Stimulated activated CD4-positive, alpha-beta T cell treated with anti-CD3 and anti-CD28 coated beads, TNF-alpha, amount 100 ng/mL, for 4 hours (primary cell): ENCODE measurements at regions not wholly inside any gene's neighbourhood (a gene's known extent, or its start where the extent isn't known, plus 50 kb on each side); places are given as distances from the start of the nearest gene placed in this dataset.
"Not testable (repeated sequence)": the region's sequence is repeated elsewhere in the genome, so short reads cannot be mapped to it uniquely, and the experiment has no call there.

ENCODE experiments used
- DNase-seq, 3 experiments: peaks; one replicate each; pipeline ENCODE4 v3.0.0-alpha.2; 2020; ENCODE audit warnings: low read depth in 3 of 3

DNA sequence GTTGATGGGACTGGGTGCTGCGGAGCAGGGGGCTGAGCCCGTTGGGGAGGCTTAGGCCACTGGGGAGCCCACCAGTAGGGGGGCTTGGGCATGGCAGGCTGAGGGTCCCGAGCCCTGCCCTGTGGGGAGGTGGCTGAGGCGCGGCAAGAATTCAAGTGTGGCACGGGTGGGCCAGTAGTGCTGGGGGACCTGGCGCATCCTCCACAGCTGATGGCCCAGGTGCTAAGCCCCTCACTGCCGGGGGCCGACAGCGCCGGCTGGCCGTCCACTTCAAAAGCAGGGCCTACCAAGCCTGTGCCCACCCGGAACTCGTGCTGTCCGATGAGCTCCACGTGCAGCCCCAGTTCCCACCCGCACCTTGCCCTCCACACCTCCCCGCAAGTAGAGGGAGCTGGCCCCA lies 917.5 kb downstream of the TAF11L14 start:
- no peak for DNase-seq

GRCh38 chr5:18553269-18553668 lies 919.0 kb downstream of the TAF11L14 start:
- no peak for DNase-seq

GRCh38 chr5:18560602-18561001 lies 926.3 kb downstream of the TAF11L14 start:
- DNase-seq: no peak

- no peak for DNase-seq
Observed at GRCh38 chr5:18563853-18564252, 929.6 kb downstream of the TAF11L14 start.

DNA sequence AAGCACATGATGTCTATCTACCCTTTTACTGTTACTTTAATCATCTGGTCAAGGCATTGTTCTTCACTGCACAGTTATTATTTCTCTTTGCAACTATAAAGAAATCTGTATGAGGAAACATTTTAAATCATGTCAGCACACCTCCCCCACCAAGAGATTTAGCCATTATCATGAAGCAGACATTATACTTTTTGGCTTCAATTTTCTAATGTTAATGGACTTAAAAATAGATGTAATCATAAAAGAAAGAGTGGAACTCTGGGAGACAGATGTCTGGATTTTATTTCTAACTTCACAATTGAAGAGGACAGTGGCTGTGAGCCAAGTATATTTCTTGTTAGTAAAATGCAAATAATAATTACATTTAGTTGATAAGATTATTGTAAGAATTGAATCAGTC lies 932.4 kb downstream of the TAF11L14 start:
- no peak for DNase-seq

DNA sequence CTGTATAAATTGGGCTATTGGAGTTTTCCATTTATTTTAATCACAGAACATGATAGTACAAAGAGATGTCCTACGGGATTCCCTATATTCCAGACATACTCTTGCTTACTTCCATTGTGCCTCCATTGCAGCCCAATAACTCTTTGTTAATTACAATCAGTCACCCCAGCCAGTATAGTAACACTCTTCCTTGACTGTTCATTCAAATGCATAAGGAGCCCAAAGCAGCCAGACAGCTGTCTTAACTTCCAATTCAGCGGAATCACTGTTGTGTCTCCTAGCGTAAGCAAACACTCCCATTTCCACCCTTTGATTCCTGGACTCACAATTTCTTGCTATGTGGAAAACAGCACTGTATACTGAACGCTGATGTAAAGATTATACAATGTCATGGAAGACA lies 942.3 kb downstream of the TAF11L14 start:
- no peak for DNase-seq

DNA sequence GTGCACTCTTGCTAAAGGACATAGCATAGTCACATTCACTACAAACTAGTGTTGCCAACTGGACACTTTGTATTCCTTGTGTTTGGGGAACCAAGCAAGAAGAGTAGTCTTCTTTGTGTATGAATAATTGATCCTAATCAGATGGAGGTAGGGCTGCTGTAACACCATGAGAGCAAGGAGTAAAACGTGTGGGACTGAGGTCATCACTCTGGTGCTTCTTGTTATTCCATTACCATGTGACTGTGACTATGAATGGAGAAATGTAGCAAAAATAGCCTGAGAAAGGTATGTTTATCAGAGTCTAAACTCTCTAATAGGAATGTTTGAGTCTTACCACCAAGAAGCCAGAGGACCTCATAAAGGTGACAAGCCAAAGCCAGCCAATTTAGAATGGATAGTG lies 966.9 kb downstream of the TAF11L14 start:
- DNase-seq: no peak

DNA sequence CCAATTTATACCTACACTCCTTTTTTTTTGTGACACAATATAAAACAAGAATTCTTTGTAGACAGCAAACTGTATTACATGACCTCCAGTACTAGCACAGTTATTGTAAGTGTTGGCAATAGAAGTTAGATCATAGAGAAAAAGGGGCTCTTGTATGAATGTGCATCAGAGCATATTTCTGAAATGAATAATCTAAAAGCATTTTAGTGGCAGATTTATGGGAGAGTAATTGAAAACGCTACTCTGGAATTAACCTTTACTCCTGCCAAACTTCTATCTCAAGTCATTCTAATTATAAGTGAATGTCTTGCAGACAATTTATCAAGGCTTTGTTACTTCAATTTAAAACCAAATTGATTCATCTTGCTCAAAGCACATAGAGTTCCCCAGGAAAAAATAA lies 968.1 kb downstream of the TAF11L14 start:
- no peak for DNase-seq

GRCh38 chr5:18605186-18605585 lies 970.9 kb downstream of the TAF11L14 start:
- no peak for DNase-seq

DNA sequence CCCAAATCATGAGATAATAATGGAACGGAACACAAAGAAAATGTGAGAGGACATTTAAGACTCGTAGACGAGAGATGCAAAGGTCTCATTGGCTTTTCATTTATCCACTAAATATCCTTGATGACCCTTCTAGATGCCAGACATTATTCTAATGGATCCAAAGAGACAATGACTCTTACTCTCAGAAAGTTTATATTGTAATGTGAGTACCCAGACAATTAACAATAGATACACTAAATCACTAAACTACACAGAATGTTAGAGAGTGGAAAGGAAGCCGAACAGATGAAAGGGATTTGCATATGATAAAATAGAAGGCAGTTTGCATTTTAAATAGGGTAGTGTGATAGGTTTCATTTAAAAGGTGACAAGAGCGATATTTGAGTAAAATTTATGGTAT lies 973.3 kb downstream of the TAF11L14 start:
- DNase-seq: no peak

GRCh38 chr5:18617191-18617590 lies 982.9 kb downstream of the TAF11L14 start:
- DNase-seq: not testable (repeated sequence)

DNA sequence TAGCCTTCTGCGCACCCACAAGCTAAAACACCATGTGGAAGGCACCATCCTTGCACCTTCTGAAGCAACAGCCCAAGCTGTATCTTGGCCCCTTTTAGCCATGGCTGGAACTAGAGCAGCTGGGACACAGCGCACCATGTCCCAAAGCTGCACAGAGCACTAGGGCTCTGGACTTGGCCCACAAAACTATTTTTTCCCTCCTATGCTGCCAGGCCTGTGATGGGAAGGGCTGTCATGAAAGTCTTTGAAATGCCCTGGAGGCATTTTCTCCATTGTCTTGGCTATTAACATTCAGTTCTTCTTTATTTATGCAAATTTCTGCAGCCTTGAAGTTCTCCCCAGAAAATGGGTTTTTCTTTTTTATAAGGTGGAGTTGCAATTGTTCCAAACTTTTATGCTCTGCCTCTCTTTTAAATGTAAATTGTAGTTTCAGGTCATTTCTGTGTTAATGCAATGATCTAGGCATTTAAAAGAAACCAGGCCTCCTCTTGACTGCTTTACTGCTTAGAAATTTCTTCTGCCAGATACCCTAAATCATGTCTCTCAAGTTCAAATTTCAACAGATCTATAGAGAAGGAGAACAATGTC lies 996.3 kb downstream of the TAF11L14 start:
- DNase-seq: no peak

DNA sequence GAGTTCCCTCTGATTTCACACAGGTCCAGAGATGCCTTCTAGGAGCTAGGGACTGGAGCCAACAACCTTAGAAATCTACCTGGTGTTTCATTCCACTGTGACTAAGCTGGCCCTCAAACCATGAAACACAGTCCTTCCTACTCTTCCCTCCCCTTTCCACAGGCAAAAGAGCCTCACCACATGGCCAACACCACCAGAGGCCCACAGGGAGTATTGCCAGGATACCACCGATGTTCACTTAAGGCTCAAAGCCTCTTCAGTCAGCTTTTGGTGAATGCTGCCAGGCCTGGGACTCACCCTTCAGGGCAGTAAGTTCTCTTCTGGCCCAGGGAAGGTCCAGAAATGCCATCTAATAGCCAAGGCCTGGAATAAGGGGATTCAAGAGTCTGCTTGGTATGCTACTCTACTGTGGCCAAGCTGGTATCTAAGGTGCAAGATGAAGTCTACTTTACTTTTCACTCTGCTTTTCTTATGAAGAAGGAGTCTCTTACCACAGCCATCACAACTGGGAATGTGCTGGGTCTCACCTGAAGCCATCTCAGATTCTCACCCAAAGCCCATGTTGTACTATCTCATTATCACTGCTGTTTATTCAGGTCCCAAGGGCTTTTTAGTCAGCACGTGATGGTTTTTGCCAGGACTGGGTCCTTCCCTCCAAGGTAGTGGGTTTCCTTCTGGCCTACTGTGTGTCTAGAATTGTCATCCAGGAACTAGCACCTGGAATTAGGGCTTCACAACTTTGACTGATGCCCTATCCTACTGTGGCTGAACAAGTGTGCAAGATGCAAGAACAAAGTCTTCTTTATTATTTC lies 1018.4 kb downstream of the TAF11L14 start:
- DNase-seq: no peak

DNA sequence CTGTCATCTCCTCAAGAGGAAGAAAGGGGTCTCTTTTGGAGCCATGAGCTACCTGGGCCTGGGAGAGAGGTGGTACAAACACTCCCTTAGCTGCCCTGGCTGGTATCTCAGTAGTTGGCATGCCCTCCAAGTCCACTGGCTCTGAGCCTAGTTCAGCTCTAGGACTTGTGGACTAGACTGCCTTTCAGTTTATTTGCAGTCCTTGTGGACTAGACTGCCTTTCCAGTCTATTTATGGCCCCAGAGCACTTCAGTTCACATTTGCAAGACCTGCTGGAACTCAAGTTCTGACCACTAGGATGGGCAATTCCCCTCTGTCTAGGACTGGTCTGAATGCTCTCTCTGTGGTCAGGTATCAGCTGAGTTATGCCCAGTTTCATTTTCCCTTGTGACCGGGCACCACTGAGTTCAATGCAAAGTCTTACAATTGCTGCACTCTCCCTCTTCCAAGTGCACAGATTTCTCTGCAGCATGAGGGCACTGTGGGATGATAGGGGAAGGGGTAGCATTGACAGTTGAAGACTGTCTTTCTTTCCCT lies 1019.0 kb downstream of the TAF11L14 start:
- no peak for DNase-seq

DNA sequence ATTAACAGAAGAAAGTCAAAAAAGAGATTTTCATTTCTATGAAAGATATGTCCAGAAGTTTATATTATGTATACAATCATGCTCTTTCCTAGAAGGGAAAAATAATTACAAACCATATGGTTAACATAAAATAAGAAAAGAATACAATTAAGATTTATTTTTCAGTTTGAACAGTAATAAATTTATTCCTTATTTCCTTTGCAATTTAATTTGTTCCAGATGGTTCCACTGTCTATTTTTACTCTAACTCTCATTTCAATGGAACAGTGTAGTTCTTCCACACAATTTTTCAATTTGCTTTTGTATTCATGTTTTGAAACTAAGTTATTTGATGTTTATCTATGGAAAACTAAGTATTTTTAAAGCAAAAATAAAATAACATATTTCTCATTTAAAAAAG lies 1026.3 kb downstream of the TAF11L14 start:
- DNase-seq: no peak

DNA sequence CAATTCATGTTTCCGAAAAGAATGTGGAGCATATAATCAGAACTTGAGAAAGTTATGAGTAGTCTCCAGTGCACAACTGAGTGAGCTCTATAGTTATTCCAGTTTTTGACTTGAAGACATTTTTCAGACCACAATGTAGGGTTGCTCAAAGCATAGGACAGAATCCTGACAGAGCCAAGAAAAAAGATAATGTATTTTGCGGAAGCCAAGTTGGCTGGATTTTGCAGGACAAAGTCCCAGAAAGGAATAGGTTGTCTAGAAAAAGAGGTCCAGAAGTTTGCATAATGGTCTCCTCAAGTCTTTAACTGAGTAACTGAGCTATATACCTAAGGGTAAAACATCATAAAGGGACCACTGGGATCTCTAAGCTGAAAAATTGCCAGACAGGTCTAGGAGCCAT lies 1028.0 kb downstream of the TAF11L14 start:
- DNase-seq: no peak

- not testable (repeated sequence) for DNase-seq
Observed at GRCh38 chr5:18674212-18674611, 1040.0 kb downstream of the TAF11L14 start.

- DNase-seq: no peak
Observed at GRCh38 chr5:18675041-18675440, 1040.8 kb downstream of the TAF11L14 start.

GRCh38 chr5:18686253-18686652 lies 1052.0 kb downstream of the TAF11L14 start:
- DNase-seq: no peak

- DNase-seq: no peak
Observed at GRCh38 chr5:18687429-18687828, 1053.2 kb downstream of the TAF11L14 start.

- no peak for DNase-seq
Observed at GRCh38 chr5:18699681-18700080, 1065.4 kb downstream of the TAF11L14 start.

DNA sequence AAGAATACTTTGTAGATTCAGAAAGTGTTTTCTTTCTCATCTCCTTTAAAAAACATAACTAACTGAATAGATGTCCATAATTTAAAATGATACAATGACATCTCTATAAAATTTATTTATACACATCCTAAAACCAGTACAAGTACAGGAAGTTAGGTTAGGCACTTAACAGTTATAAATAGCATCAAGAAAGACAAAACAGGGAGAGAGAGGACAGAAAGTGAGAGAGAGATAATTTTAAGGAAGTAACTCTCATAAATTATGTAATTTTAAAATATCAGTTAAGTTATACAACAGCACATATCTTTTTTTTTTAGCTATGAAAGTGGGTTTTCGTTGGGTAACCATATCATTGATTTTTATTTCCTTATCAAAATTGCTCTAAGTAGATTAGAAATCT lies 1068.6 kb downstream of the TAF11L14 start:
- DNase-seq: no peak

- DNase-seq: no peak
Observed at GRCh38 chr5:18712936-18713485, 1078.8 kb downstream of the TAF11L14 start.
